ENCODE measurements at regions not wholly inside any gene's neighbourhood (a gene's known extent, or its start where the extent isn't known, plus 50 kb on each side); places are given as distances from the start of the nearest gene placed in this dataset.

GRCh38 chr5:98641671-98642070 is 131.8 kb upstream of the RGMB start:
- ATAC-seq (ENCODE audit: insufficient number of reproducible peaks, low FRiP score, low read depth) (no peak), DNase-seq (ENCODE audit: low spot score) (no peak)
- Histone ChIP-seq H3K4me1 (ENCODE audit: control insufficient read depth in 1 of 2, low read depth in 2 of 2) (no peaks in the 10 kb centered on the region), H3K36me3 (no peaks in the 10 kb centered on the region), H3K4me3 (no peak overlapping the region), H3K27me3 (replicated peaks; ENCODE audit: insufficient read depth) (no peaks in the 10 kb centered on the region), H3K9me3 (no peaks in the 10 kb centered on the region), H3K27ac (no peak overlapping the region)
- TF ChIP-seq CTCF (IDR thresholded peaks at IDR 0.05), result no peak

GRCh38 chr5:98643569-98643968 is 129.9 kb upstream of the RGMB start:
- no peak overlapping the region for H3K27ac ChIP-seq
- no peaks in the 10 kb centered on the region for H3K27me3 ChIP-seq (replicated peaks; ENCODE audit: insufficient read depth)
- no peak for DNase-seq (ENCODE audit: low spot score)
- no peaks in the 10 kb centered on the region for H3K9me3 ChIP-seq
- no peak for TF ChIP-seq CTCF (IDR thresholded peaks at IDR 0.05)
- no peaks in the 10 kb centered on the region for H3K36me3 ChIP-seq
- no peak overlapping the region for H3K4me3 ChIP-seq
- no peaks in the 10 kb centered on the region for H3K4me1 ChIP-seq (ENCODE audit: control insufficient read depth in 1 of 2, low read depth in 2 of 2)
- ATAC-seq (ENCODE audit: insufficient number of reproducible peaks, low FRiP score, low read depth), result no peak

GRCh38 chr5:98651715-98652114 is 121.7 kb upstream of the RGMB start:
- Histone ChIP-seq H3K4me1 (ENCODE audit: control insufficient read depth in 1 of 2, low read depth in 2 of 2) (no peaks in the 10 kb centered on the region), H3K4me3 (no peak overlapping the region), H3K36me3 (no peaks in the 10 kb centered on the region), H3K9me3 (no peaks in the 10 kb centered on the region), H3K27me3 (replicated peaks; ENCODE audit: insufficient read depth) (no peaks in the 10 kb centered on the region), H3K27ac (no peak overlapping the region)
- ATAC-seq (ENCODE audit: insufficient number of reproducible peaks, low FRiP score, low read depth) (no peak), DNase-seq (ENCODE audit: low spot score) (no peak)
- TF ChIP-seq CTCF (IDR thresholded peaks at IDR 0.05), result no peak

- no peak for ATAC-seq (ENCODE audit: insufficient number of reproducible peaks, low FRiP score, low read depth)
- Histone ChIP-seq H3K9me3 (no peaks in the 10 kb centered on the region), H3K4me1 (ENCODE audit: control insufficient read depth in 1 of 2, low read depth in 2 of 2) (no peaks in the 10 kb centered on the region)
Measured at GRCh38 chr5:98656125-98656795, 117.2 kb upstream of the RGMB start.

GRCh38 chr5:98656796-98657195 is 116.7 kb upstream of the RGMB start:
- Histone ChIP-seq H3K27ac (no peak overlapping the region), H3K9me3 (no peaks in the 10 kb centered on the region), H3K36me3 (no peaks in the 10 kb centered on the region), H3K27me3 (replicated peaks; ENCODE audit: insufficient read depth) (no peaks in the 10 kb centered on the region), H3K4me3 (no peak overlapping the region), H3K4me1 (ENCODE audit: control insufficient read depth in 1 of 2, low read depth in 2 of 2) (no peaks in the 10 kb centered on the region)
- no peak for DNase-seq (ENCODE audit: low spot score)
- no peak for ATAC-seq (ENCODE audit: insufficient number of reproducible peaks, low FRiP score, low read depth)
- no peak for TF ChIP-seq CTCF (IDR thresholded peaks at IDR 0.05)

More at GRCh38 chr5:98656125-98656795, 117.2 kb upstream of the RGMB start:
- no peak for TF ChIP-seq CTCF (IDR thresholded peaks at IDR 0.05)
- H3K27me3 ChIP-seq (replicated peaks; ENCODE audit: insufficient read depth), result no peaks in the 10 kb centered on the region
- H3K4me3 ChIP-seq, result no peak overlapping the region
- no peak overlapping the region for H3K27ac ChIP-seq
- H3K36me3 ChIP-seq, result no peaks in the 10 kb centered on the region
- no peak for DNase-seq (ENCODE audit: low spot score)

Measured in thoracic aorta (tissue), 2 donors.